Keratinocyte (primary cell): ENCODE measurements at regions not wholly inside any gene's neighbourhood (a gene's known extent, or its start where the extent isn't known, plus 50 kb on each side); places are given as distances from the start of the nearest gene placed in this dataset.

ENCODE experiments used
- DNase-seq: peaks from one replicate; pipeline ENCODE4 v3.0.0-alpha.2; 2011; ENCODE audit warnings: low read depth, missing footprints, low spot score
- FAIRE-seq: peaks from 2 replicates; lab custom pipeline; 2011; peaks lifted over from hg19 to GRCh38; lab: Jason Lieb, UNC
- H2AFZ ChIP-seq: 2 replicates; pipeline ENCODE4 v1.6.0; 2012; ENCODE audit warnings: low read length, control low read depth, inconsistent platforms; ENCODE audit not compliant: control insufficient read depth
- H3K27ac ChIP-seq: 2 replicates; pipeline ENCODE4 v1.5.1; 2011; ENCODE audit warnings: low read length; ENCODE audit not compliant: control insufficient read depth, insufficient read depth
- H3K27me3 ChIP-seq: 3 replicates; pipeline ENCODE4 v1.6.0; 2011; ENCODE audit warnings: low read length; ENCODE audit not compliant: control insufficient read depth, insufficient read depth; ENCODE audit errors: extremely low read depth
- H3K36me3 ChIP-seq, 2 experiments: 2 replicates in 1 of 2; 3 replicates in 1 of 2; pipeline ENCODE4 v1.5.1; 2011; ENCODE audit warnings: low read length in 2 of 2, mild to moderate bottlenecking in 1 of 2; ENCODE audit not compliant: control insufficient read depth in 2 of 2, insufficient read depth in 2 of 2; ENCODE audit errors: extremely low read depth in 1 of 2
- H3K4me1 ChIP-seq: 3 replicates; pipeline ENCODE4 v1.5.1; 2011; ENCODE audit warnings: low read length; ENCODE audit not compliant: control insufficient read depth, insufficient read depth; ENCODE audit errors: extremely low read depth
- H3K4me2 ChIP-seq: 3 replicates; pipeline ENCODE4 v1.6.0; 2011; ENCODE audit warnings: low read depth, low read length; ENCODE audit not compliant: control insufficient read depth, insufficient read depth; ENCODE audit errors: extremely low read depth
- H3K4me3 ChIP-seq, 3 experiments: fragments of 200-600 bp in 1 of 3; sonication (generic) in 1 of 3; 2 replicates in 2 of 3; 3 replicates in 1 of 3; pipeline ENCODE4 v1.5.1; 2011 to 2016; ENCODE audit warnings: low read length in 3 of 3, mild to moderate bottlenecking in 3 of 3, control low read depth in 2 of 3, inconsistent platforms in 1 of 3, low read depth in 1 of 3, mixed read lengths in 1 of 3, mixed run types in 1 of 3, moderate library complexity in 1 of 3; ENCODE audit not compliant: control insufficient read depth in 2 of 3, insufficient read depth in 2 of 3; ENCODE audit errors: extremely low read depth in 1 of 3
- H3K79me2 ChIP-seq: 2 replicates; pipeline ENCODE4 v1.6.0; 2012; ENCODE audit warnings: low read length; ENCODE audit not compliant: control insufficient read depth, insufficient read depth
- H3K9ac ChIP-seq: 3 replicates; pipeline ENCODE4 v1.6.0; 2011; ENCODE audit warnings: low read length; ENCODE audit not compliant: control insufficient read depth, insufficient read depth; ENCODE audit errors: extremely low read depth
- H3K9me1 ChIP-seq: 3 replicates; pipeline ENCODE4 v1.6.0; 2011; ENCODE audit warnings: low read length; ENCODE audit not compliant: control insufficient read depth, insufficient read depth; ENCODE audit errors: extremely low read depth
- H3K9me3 ChIP-seq: 2 replicates; pipeline ENCODE4 v1.5.1; 2012; ENCODE audit warnings: low read depth, low read length; ENCODE audit not compliant: control insufficient read depth
- H4K20me1 ChIP-seq: 3 replicates; pipeline ENCODE4 v1.6.0; 2011; ENCODE audit warnings: low read length; ENCODE audit not compliant: control insufficient read depth, insufficient read depth; ENCODE audit errors: extremely low read depth
- CTCF ChIP-seq, 3 experiments: IDR thresholded peaks in 1 of 3; conservative IDR thresholded peaks in 1 of 3; optimal IDR thresholded peaks in 1 of 3; 2 replicates in 2 of 3; 3 replicates in 1 of 3; pipeline versions ENCODE3 to v1.5.1; 2011; ENCODE audit warnings: low read length in 3 of 3, mild to moderate bottlenecking in 3 of 3, moderate library complexity in 2 of 3, control low read depth in 1 of 3, inconsistent platforms in 1 of 3; ENCODE audit not compliant: insufficient read depth in 2 of 3; ENCODE audit errors: extremely low read depth in 1 of 3
- EZH2 ChIP-seq: IDR thresholded peaks from one replicate; pipeline ENCODE4 v1.6.1; 2012; ENCODE audit warnings: inconsistent platforms, mild to moderate bottlenecking, low read length, moderate library complexity
- dilution Hi-C: fragments of 300-500 bp; cut with MboI; formaldehyde crosslinking; loops from one replicate; pipeline ENCODE4 v1.7.0; 2020; ENCODE audit warnings: low sequenced_read_pairs; ENCODE audit not compliant: extremely low pct_ligation_motif_present

DNA sequence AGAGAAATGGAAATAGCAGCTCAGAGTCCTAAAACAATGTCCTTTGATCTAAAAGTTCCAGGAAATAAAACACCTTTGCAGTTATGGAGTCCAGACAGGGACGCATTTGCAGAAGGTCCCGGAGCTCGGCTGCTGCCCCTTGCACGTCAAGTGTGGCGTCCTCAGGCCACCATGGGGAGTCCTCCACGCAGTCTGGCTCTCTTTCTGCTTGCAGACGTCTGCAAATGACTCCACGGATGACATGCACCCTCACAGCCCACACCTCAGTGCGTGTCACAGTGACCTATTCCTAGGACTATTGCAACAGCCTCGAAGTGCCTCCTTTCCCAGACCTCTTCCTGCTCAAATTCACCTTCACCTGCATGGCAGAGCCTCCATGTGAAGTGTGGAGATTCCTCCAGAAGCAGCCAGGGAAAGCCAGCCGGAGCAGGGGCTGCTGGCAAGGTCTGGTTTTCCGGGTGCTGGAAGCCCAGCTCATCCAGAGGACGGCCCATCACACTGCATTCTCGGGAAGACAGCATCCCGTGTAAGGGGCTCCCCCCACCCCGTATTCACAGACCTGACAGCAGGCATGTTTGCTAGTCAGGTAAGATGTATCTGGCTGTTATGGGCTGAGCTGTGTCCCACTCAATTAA lies 137.7 kb downstream of the ASB1 start:
- Histone ChIP-seq H3K9me3 (no peaks in the 10 kb centered on the region), H3K36me3 (no peaks in the 10 kb centered on the region), H3K9ac (no peak overlapping the region), H3K27ac (no peak overlapping the region), H4K20me1 (no peaks in the 10 kb centered on the region), H3K4me2 (no peak overlapping the region), H3K9me1 (no peaks in the 10 kb centered on the region), H3K27me3 (peaks cover 15% of the 10 kb centered on the region), H3K4me1 (no peaks in the 10 kb centered on the region), H3K79me2 (no peaks in the 10 kb centered on the region), H3K4me3 (no peak overlapping the region), H2AFZ (no peak overlapping the region)
- TF ChIP-seq CTCF (optimal IDR thresholded peaks at IDR 0.05 in 1 of 3, IDR thresholded peaks at IDR 0.05 in 1 of 3, conservative IDR thresholded peaks at IDR 0.05 in 1 of 3; ENCODE audit: extremely low read depth in 1 of 3, insufficient read depth in 2 of 3, low read length in 3 of 3) (no peak), EZH2 (no peak)
- FAIRE-seq (no peak), DNase-seq (no peak)
- dilution Hi-C loops = no loop called here

- Histone ChIP-seq H3K9me3 (no peaks in the 10 kb centered on the region), H3K9me1 (no peaks in the 10 kb centered on the region), H3K79me2 (no peaks in the 10 kb centered on the region), H4K20me1 (no peaks in the 10 kb centered on the region), H3K4me3 (no peak overlapping the region), H3K27ac (no peak overlapping the region), H2AFZ (no peak overlapping the region), H3K9ac (no peak overlapping the region), H3K36me3 (no peaks in the 10 kb centered on the region), H3K4me2 (no peak overlapping the region), H3K27me3 (peaks cover 18% of the 10 kb centered on the region), H3K4me1 (no peaks in the 10 kb centered on the region)
- TF ChIP-seq EZH2 (no peak), CTCF (optimal IDR thresholded peaks at IDR 0.05 in 1 of 3, IDR thresholded peaks at IDR 0.05 in 1 of 3, conservative IDR thresholded peaks at IDR 0.05 in 1 of 3; ENCODE audit: extremely low read depth in 1 of 3, insufficient read depth in 2 of 3, low read length in 3 of 3) (no peak)
- dilution Hi-C loops = no loop called here
- DNase-seq (no peak), FAIRE-seq (no peak)
These were observed 138.3 kb downstream of the ASB1 start for GRCh38 chr2:238565031-238565430.
